Mucosa of gallbladder (tissue), 1 donor: ENCODE measurements at regions not wholly inside any gene's neighbourhood (a gene's known extent, or its start where the extent isn't known, plus 50 kb on each side); places are given as distances from the start of the nearest gene placed in this dataset.
"Not testable (repeated sequence)": the region's sequence is repeated elsewhere in the genome, so short reads cannot be mapped to it uniquely, and the experiment has no call there.

ENCODE experiments used
- DNase-seq: peaks from one replicate; pipeline ENCODE4 v3.0.0-alpha.2; 2020; ENCODE audit warnings: low spot score
- donor health status: DM: no; HTN: no; CAD: no.

- DNase-seq: no peak
These were observed 699.6 kb downstream of the TAF11L14 start for GRCh38 chr5:18333841-18334240.

GRCh38 chr5:18334949-18335348, 700.7 kb downstream of the TAF11L14 start:
- no peak for DNase-seq

GRCh38 chr5:18354828-18355227, 720.6 kb downstream of the TAF11L14 start:
- no peak for DNase-seq

- no peak for DNase-seq
These were observed 723.2 kb downstream of the TAF11L14 start for GRCh38 chr5:18357486-18357885.

- DNase-seq: no peak
These were observed 732.0 kb downstream of the TAF11L14 start for GRCh38 chr5:18366234-18366633.

- no peak for DNase-seq
These were observed 736.3 kb downstream of the TAF11L14 start for GRCh38 chr5:18370531-18370930.

GRCh38 chr5:18375641-18376040, 741.4 kb downstream of the TAF11L14 start:
- no peak for DNase-seq

GRCh38 chr5:18378066-18378465, 743.8 kb downstream of the TAF11L14 start:
- no peak for DNase-seq

- DNase-seq: no peak
These were observed 744.9 kb downstream of the TAF11L14 start for GRCh38 chr5:18379189-18379588.

GRCh38 chr5:18380729-18381362, 746.6 kb downstream of the TAF11L14 start:
- no peak for DNase-seq

GRCh38 chr5:18393565-18394442, 759.5 kb downstream of the TAF11L14 start:
- DNase-seq: peak; percentile 33

- DNase-seq: no peak
These were observed 760.2 kb downstream of the TAF11L14 start for GRCh38 chr5:18394443-18394804.

GRCh38 chr5:18395126-18396110, 761.2 kb downstream of the TAF11L14 start:
- no peak for DNase-seq

GRCh38 chr5:18397371-18397770, 763.1 kb downstream of the TAF11L14 start:
- DNase-seq: no peak

GRCh38 chr5:18397891-18398290, 763.6 kb downstream of the TAF11L14 start:
- no peak for DNase-seq

- DNase-seq: not testable (repeated sequence)
These were observed 765.4 kb downstream of the TAF11L14 start for GRCh38 chr5:18399461-18400327.

GRCh38 chr5:18403141-18403540, 768.9 kb downstream of the TAF11L14 start:
- DNase-seq: no peak

GRCh38 chr5:18403941-18404438, 769.7 kb downstream of the TAF11L14 start:
- DNase-seq: no peak

GRCh38 chr5:18420711-18421110, 786.5 kb downstream of the TAF11L14 start:
- DNase-seq: no peak

GRCh38 chr5:18433336-18433735, 799.1 kb downstream of the TAF11L14 start:
- no peak for DNase-seq

- no peak for DNase-seq
These were observed 803.9 kb downstream of the TAF11L14 start for GRCh38 chr5:18438126-18438525.
